GM21576 (cell line): ENCODE measurements at regions not wholly inside any gene's neighbourhood (a gene's known extent, or its start where the extent isn't known, plus 50 kb on each side); places are given as distances from the start of the nearest gene placed in this dataset.
"Not testable (repeated sequence)": the region's sequence is repeated elsewhere in the genome, so short reads cannot be mapped to it uniquely, and the experiment has no call there.

Source experiments
- ATAC-seq: cut with Tn5 transposase; IDR thresholded peaks from one replicate; pipeline ENCODE4 v1.9.1; 2021; ENCODE audit warnings: mild to moderate bottlenecking, moderate library complexity; ENCODE audit not compliant: unreplicated experiment

DNA sequence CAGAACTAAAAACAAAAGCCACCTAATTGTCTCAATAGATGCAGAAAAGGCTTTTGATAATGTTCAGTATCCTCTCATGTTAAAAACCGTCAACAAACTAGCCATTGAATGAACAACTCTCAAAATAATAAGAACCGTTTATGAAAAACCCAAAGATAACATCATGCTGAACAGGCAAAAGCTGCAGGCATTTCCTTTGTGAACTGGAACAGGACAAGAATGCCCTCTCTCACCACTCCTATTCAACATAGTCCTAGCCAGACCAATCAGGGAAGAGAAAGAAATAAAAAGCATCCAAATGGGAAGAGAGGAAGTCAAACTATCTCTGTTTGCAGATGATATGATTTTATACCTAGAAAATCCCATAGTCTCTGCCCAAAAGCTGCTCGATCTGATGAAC lies 179.6 kb upstream of the EDNRB start:
- ATAC-seq = no peak

DNA sequence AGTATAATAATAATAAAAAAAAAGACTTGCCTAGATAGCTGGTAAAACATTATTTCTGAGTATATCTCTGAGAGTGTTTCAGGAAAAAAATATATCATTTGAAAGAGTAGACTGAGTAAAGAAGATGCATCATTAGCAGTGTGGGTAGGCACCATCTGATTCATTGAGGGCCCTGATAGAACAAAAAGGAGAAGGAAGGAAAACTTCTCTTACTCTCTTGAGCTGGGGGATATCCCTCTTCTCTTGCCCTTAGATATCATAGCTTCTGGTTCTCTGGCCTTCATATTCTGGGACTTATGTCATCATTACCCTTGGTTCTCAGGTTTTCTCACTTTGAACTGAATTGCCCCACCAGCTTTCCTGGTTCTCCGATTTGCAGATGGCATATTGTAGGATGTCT lies 177.6 kb upstream of the EDNRB start:
- no peak for ATAC-seq

DNA sequence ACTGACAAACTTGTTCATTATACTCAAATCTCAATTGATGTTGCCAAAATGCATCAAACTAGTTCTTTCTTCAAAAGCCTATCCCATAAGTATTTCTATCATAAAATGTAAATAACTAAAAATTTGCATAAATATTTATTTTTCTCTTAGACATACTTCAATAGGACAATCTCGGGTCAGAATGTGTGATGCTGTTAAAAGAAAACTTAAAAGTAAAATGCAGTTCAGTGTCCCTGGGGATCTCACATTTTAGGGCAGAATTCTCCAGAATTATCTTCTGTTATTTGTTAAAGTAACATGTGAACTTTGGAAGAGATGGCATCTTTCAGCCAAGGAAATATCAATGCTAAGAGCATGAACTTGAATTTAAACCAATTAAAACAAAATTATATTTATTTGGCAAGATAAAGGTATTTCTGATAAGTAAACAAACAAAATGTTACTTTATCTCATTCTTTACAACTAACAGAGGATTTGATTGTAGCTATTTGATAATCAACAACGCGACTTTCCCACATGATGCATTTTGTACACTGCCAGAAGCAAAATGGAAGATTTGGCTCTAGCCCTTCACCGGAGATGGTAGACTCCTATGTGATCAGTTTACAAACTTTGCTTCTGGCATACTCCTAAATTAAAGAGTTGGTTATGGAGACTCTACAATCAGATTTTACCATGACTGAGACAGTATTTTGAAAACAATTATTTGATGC lies 169.5 kb upstream of the EDNRB start:
- no peak for ATAC-seq

- no peak for ATAC-seq
These were observed 167.0 kb upstream of the EDNRB start for GRCh38 chr13:78085434-78086225.

- ATAC-seq = no peak
These were observed 165.8 kb upstream of the EDNRB start for GRCh38 chr13:78084401-78084800.

DNA sequence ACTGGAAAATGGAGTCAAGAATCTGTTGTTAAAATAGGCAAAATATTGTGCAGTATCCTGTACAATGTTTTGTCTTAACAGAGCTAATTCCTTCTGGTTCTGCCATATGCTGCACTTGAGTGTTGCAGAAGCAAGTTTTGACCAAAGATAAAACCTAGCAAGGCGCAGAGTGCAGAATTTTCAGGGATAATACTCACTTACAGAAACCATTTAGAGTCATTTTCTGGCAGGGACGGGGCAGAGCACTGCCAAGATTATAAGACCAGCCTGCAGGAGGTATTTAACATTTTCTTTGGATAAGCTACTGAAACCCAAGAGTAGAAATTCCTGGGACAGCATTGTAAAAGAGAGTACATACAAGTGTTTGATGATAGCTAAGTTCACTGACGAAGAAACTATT lies 159.5 kb upstream of the EDNRB start:
- ATAC-seq = no peak

DNA sequence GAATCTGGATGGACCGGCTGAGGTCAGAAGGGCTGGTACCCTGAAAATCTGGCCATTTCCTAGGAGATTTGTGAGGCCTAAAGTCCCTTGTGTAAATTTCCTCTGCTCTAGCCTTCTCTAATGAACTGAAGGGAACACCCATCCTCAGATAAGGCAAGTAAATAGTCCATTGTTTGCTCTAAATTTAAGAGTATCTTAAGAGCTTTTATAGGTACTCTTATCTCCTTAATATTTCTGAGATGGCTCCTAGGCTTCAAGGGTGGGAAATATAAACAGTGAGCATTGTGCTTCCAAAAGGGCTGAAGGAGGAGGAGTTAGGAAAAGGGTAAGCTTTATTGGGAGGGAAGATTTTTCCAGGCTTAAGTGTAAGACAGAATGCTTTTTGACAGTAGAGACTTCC lies 148.7 kb upstream of the EDNRB start:
- ATAC-seq = no peak

GRCh38 chr13:78065141-78065540 lies 146.5 kb upstream of the EDNRB start:
- no peak for ATAC-seq

- ATAC-seq = no peak
These were observed 143.2 kb upstream of the EDNRB start for GRCh38 chr13:78061806-78062205.

DNA sequence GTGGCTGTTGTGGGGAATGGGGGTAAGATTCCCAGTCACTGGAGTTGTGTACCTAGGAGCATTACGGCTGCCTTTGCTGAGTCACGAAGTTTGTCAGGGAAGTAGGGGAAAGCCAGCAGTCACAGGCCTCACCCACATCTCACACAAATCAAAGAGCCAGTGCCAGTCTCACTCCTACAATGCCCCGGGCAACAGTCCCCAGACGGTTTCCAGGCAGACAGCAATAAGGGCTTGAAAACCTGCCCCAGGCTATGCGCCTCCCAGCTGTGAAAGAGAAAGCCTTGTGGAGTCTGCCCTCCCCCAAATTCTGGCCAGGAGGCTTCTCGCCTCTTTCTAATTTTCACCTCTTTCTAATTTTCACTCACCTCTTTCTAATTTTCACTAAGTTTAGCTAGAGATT lies 142.3 kb upstream of the EDNRB start:
- no peak for ATAC-seq

DNA sequence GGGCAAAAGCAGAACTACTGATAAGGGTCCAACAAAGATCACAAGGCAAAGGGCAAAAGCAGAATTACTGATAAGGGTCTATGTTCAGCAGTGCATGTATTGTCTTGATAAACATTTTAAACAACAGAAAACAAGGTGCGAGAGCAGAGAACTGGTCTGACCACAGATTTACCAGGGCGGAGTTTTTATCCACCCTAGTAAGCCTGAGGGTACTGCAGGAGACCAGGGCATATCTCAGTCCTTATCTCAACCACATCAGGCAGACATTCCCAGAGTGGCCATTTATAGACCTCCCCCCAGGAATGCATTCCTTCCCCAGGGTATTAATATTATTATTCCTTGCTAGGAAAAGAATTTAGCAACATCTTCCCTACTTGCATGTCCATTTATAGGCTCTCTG lies 138.2 kb upstream of the EDNRB start:
- ATAC-seq = not testable (repeated sequence)

- ATAC-seq = no peak
These were observed 135.5 kb upstream of the EDNRB start for GRCh38 chr13:78054157-78054556.

DNA sequence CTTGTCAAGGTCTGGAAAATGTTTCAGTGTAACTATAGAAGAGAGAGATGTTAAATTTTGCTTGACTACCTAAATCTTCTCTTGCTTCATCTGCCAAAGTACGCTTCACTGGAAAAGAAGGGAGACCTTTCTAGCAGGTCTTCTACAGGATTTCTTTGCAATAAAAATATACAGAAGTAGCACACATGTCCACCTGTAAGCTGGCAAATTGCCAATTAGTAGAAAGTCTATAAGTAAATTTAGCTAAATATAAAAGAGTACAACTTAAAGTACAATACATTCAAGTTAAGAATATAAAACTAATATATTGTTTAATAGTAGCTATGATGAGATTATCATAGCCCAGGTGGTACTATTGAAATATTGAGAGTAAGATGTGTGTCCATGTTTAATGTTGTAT lies 128.5 kb upstream of the EDNRB start:
- ATAC-seq = no peak

GRCh38 chr13:78046331-78046730 lies 127.7 kb upstream of the EDNRB start:
- peak; percentile 82 for ATAC-seq

GRCh38 chr13:78045916-78046315 lies 127.3 kb upstream of the EDNRB start:
- ATAC-seq = peak; percentile 26

DNA sequence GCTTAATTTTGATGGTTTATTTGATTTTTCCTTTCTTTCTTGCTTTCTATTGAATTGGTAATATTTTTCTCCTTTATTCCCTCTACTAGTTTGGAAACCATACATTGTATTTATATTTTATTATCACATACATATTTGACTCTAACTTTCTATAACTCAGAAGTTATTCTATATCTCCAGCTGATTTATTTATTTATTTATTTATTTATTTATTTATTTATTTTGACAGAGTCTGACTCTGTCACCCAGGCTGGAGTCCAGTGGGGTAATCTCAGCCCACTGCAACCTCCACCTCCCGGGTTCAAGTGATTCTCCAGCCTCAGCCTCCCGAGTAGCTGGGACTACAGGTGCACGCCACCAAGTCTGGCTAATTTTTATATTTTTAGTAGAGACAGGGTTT lies 122.7 kb upstream of the EDNRB start:
- ATAC-seq = not testable (repeated sequence)

DNA sequence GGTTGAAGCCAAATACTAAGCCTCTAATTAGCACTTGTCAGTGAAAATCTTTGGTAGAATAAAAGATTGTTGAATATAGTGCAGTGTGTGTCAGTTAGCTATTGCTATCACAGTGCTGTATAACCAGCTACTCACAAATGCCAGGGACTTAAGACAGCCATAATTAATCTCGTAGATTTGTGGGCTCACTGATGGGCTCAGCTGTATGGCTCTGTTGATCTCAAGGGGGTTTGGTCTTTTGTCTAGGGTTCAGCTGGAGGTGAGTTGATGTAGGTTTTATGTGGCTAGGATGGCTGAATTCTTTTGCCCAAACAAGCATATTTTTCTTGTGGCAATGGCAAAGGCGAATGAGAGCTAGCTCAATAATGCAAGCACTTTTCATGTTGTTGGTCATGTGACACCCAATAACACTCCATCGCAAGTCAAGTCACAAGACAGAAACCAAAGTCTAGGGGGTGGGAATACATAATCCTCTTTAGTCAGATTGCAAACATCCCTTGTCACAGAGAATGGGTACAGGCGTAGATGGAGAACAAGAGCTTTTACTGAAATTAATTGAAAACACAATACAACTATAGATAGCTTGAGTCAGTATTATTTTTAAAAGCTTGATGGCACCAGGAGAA lies 121.7 kb upstream of the EDNRB start:
- no peak for ATAC-seq

GRCh38 chr13:78036841-78037240 lies 118.2 kb upstream of the EDNRB start:
- ATAC-seq = no peak

DNA sequence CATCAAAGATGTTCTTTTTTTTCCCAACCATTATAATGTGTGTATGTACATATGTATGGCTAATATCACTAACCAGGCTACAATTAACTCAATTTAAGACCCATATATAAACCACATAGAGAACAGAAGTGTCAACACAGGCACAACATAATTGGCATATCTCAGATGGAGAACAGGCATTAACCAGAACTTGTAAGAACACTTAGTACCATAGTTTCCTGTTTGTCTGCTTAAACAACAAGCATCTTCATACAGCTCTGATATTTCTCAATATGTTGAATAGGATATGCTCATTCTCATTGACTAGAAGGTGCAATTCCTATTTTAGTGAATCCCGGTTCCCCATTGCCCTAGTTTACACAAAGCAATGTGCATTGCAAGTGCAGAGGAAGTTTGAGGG lies 116.9 kb upstream of the EDNRB start:
- no peak for ATAC-seq

GRCh38 chr13:78033509-78033908 lies 114.9 kb upstream of the EDNRB start:
- no peak for ATAC-seq

DNA sequence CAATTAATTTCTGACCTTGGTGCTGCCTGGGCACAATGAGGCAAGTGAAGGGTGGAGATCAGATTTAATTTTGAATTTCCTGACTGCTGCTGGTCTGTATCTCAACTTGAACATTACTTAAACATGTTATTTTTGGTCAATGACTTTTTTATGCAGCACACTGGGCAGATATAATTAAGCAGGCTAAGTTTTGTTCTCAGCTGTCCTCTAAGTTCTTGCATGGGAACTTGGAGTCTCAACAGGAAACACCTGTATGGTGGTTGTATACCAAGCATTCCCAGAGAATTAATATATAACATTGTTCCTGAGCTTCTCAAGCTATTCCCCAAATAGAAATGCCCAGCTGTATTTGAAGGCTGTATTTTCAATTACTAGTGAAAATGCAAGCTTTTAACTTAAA lies 113.5 kb upstream of the EDNRB start:
- no peak for ATAC-seq

- no peak for ATAC-seq
These were observed 111.8 kb upstream of the EDNRB start for GRCh38 chr13:78030341-78030896.
